IPS-20b (cell line): ENCODE measurements at regions not wholly inside any gene's neighbourhood (a gene's known extent, or its start where the extent isn't known, plus 50 kb on each side); places are given as distances from the start of the nearest gene placed in this dataset.

ENCODE experiments used
- H3K27ac ChIP-seq: one replicate; pipeline ENCODE4 v1.5.1; 2013; ENCODE audit warnings: low read length
- H3K27me3 ChIP-seq: 2 replicates; pipeline ENCODE4 v1.6.1; 2013; ENCODE audit warnings: mild to moderate bottlenecking, low read length, inconsistent platforms; ENCODE audit not compliant: insufficient read depth
- H3K36me3 ChIP-seq: 2 replicates; pipeline ENCODE4 v1.6.1; 2013; ENCODE audit warnings: low read depth, mild to moderate bottlenecking, inconsistent platforms, low read length, moderate library complexity; ENCODE audit not compliant: insufficient read depth
- H3K4me1 ChIP-seq: 2 replicates; pipeline ENCODE4 v1.6.1; 2013; ENCODE audit warnings: mild to moderate bottlenecking, control low read depth, inconsistent platforms, low read length, moderate library complexity; ENCODE audit not compliant: insufficient read depth
- H3K4me3 ChIP-seq: 2 replicates; pipeline ENCODE4 v1.5.1; 2013; ENCODE audit warnings: mild to moderate bottlenecking, low read length, inconsistent platforms
- H3K9ac ChIP-seq: 2 replicates; pipeline ENCODE4 v1.6.1; 2013; ENCODE audit warnings: low read depth, mild to moderate bottlenecking, inconsistent platforms, low read length, moderate library complexity
- H3K9me3 ChIP-seq: 2 replicates; pipeline ENCODE4 v1.6.1; 2013; ENCODE audit warnings: mild to moderate bottlenecking, low read depth, low read length, inconsistent platforms; ENCODE audit not compliant: insufficient read depth

DNA sequence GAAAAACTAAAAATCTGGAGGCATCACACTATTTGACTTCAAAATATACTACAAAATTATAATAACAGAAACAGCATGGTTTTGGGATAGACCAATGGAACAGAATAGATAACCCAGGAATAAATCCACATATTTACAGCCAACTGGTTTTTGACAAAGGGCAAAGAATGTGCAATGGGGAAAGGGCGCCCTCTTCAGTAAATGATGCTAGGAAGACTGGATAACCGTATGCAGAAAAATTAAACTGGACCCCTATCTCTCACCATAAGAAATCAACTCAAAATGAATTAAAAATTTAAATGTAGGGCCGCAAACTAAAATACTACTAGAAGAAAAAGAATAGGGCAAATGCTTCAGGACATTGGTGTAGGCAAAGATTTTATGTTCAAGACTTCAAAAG lies 440.5 kb upstream of the SGCG start:
- H3K27me3 ChIP-seq = no peaks in the 10 kb centered on the region
- H3K4me1 ChIP-seq = no peaks in the 10 kb centered on the region; the same call in 1 of the 2 replicates
- no peak overlapping the region for H3K4me3 ChIP-seq
- no peaks in the 10 kb centered on the region for H3K9me3 ChIP-seq
- H3K9ac ChIP-seq = no peak overlapping the region
- no peak overlapping the region for H3K27ac ChIP-seq
- H3K36me3 ChIP-seq = no peaks in the 10 kb centered on the region

DNA sequence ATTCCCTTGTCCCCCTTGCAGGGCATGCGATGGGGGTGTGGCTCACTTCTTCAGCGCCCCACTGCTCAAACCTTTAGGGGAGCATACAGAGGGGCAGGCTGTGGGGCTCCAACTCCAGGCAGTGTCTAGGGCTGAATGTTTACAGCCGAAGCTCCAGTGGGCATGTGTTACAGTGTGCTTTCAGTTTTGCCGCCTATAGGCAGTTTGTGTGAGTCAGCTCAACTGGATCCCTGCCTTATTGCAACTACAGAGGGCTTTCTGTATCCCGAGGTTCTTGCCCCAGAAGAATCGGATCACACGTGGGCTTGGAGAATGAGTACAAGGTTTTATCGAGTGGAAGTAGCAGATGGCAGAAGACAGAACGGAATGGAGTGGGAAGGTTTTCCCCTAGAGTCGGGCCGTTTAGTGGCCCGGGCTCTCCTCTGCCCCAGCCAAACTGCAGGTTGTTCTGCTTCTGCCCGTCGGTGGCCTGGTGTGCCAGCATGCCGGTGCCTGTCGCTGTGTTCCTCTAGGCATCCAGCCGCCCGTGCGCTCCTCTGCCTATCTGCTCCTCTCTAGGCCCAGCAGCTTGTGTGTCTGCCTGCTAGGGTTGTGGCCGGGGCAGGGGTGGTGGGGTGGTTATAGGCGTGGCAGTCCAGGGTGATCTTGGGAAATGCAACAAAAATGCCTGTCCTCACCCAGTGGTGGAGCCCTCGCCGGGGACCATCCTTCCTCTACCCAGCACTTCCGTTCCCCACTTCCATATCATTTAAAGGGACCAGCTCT lies 435.9 kb upstream of the SGCG start:
- H3K9me3 ChIP-seq = no peaks in the 10 kb centered on the region
- no peak overlapping the region for H3K27ac ChIP-seq
- no peaks in the 10 kb centered on the region for H3K4me1 ChIP-seq
- H3K4me3 ChIP-seq = no peak overlapping the region
- H3K27me3 ChIP-seq = no peaks in the 10 kb centered on the region
- H3K36me3 ChIP-seq = no peaks in the 10 kb centered on the region
- H3K9ac ChIP-seq = no peak overlapping the region

DNA sequence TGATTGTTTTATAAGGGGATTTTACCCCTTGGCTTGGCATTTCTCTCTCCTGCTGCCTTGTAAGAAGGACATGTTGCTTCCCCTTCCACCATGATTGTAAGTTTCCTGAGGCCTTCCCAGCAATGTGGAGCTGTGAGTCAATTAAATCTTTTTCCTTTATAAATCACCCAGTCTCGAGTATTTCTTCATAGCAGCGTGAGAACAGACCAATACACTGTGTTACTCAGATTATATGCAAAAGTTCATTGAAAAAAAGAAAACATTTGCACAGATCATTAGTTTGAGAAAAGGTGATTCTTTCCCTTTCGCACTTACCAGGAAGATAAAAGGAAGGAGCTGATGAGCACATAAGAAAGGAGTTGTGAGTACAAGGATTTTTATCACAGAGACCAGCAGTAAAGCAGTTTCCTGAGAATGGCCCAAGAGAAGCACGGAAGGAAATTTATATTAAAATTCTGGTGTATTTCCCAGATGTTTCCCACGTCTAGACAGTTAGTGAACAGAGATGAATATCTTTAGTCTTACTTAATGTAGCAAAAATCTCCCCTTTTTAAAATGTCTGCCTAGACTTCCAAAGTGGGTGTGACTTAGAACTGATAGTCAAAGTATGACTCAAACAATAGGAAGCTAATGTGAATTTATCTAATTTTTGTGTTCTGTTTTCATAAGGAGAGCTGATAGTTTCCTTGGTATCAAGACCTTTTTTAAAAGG lies 431.8 kb upstream of the SGCG start:
- Histone ChIP-seq H3K27ac (no peak overlapping the region), H3K9me3 (no peaks in the 10 kb centered on the region), H3K36me3 (no peaks in the 10 kb centered on the region), H3K27me3 (no peaks in the 10 kb centered on the region), H3K4me3 (no peak overlapping the region), H3K9ac (no peak overlapping the region), H3K4me1 (no peaks in the 10 kb centered on the region)

DNA sequence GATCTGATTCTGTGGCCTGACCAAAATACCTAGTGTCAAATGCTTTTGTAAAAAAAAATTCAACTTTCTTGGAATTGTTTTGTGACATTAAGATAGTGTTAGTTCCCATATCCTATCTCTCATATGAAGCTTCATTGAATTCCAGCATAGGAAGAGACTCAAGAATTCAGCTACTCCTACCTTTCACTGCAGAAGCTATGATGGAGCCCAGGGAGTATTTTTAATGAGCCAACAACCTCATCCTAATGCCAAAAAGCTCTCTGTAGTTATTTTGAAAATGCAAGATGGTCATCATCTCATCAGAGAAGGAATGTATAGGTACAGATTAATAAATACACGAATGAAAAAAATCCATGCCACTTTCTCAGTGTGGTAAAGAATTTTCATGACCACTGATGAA lies 431.2 kb upstream of the SGCG start:
- no peaks in the 10 kb centered on the region for H3K27me3 ChIP-seq
- H3K4me3 ChIP-seq = no peak overlapping the region
- H3K9me3 ChIP-seq = no peaks in the 10 kb centered on the region
- no peaks in the 10 kb centered on the region for H3K4me1 ChIP-seq
- no peak overlapping the region for H3K27ac ChIP-seq
- no peak overlapping the region for H3K9ac ChIP-seq
- H3K36me3 ChIP-seq = no peaks in the 10 kb centered on the region

DNA sequence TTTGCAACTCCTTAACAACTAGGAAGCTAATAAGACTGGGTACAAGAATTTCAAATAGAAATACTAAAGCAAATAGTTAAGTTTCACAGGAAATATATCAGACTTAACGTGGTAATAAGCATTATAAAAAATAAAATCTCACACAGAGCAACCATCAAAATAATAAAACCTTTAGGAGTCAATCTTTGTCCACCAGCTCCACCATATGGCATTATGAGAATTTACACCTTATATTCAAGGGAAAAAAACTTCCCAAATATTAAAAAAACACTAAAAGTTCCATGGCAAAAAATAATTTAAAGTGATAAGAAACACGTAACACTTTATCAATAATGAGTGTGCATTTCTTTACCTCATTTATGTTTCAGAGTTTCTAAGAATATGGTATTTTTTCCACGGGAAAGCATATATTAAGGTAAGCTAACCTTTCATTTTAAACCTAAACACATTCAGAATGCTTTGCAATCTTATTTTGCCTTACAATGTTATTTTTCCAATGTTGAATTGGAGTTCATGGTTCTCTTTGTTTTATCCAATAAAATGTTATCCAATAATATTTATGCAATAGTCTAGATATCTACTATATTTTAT lies 423.2 kb upstream of the SGCG start:
- no peak overlapping the region for H3K27ac ChIP-seq
- H3K36me3 ChIP-seq = no peaks in the 10 kb centered on the region
- H3K4me1 ChIP-seq = peaks cover 5% of the 10 kb centered on the region
- no peaks in the 10 kb centered on the region for H3K27me3 ChIP-seq
- H3K9ac ChIP-seq = no peak overlapping the region
- H3K4me3 ChIP-seq = no peak overlapping the region
- no peaks in the 10 kb centered on the region for H3K9me3 ChIP-seq

DNA sequence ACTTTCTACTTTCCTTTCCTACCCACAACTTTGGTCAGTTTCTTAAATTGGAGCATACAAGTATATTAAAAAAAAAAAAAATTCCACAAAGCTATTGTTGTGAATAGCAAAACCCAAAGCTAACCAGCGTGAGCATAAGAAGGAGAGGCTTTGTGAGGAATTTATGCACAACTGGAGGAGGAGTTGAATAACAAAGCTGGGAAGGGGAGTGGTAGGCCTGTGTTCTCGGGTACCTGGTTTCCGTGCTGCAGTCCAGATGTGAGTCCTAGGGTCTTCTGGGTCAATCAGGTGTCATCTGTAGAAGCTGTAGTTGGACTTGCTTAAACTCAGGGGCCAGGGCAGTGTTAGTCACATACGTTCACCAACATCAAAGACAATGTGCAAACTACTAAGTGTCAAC lies 422.5 kb upstream of the SGCG start:
- H3K4me3 ChIP-seq = no peak overlapping the region
- no peaks in the 10 kb centered on the region for H3K36me3 ChIP-seq
- H3K4me1 ChIP-seq = peaks cover 5% of the 10 kb centered on the region
- no peaks in the 10 kb centered on the region for H3K9me3 ChIP-seq
- H3K27ac ChIP-seq = no peak overlapping the region
- H3K9ac ChIP-seq = no peak overlapping the region
- no peaks in the 10 kb centered on the region for H3K27me3 ChIP-seq

DNA sequence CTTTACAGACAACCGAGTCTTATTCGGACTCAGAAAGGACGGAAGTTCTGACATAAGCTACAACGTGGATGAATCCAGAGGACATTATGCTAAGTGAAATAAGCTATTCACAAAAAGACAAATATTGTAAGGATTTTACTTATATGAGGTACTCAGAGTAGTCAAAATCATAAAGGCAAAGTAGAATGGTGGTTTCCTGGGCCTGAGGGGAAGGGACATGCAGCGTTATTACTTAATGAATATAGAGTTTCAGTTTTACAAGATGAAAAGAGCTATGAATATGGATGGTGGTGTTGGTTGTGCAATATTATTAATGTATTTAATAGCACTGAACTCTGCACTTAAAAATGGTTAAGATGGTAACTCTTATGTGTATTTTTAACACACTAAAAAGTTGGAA lies 419.1 kb upstream of the SGCG start:
- no peak overlapping the region for H3K27ac ChIP-seq
- peaks cover 5% of the 10 kb centered on the region for H3K4me1 ChIP-seq
- no peaks in the 10 kb centered on the region for H3K27me3 ChIP-seq
- no peak overlapping the region for H3K9ac ChIP-seq
- H3K9me3 ChIP-seq = no peaks in the 10 kb centered on the region
- H3K4me3 ChIP-seq = no peak overlapping the region
- no peaks in the 10 kb centered on the region for H3K36me3 ChIP-seq

DNA sequence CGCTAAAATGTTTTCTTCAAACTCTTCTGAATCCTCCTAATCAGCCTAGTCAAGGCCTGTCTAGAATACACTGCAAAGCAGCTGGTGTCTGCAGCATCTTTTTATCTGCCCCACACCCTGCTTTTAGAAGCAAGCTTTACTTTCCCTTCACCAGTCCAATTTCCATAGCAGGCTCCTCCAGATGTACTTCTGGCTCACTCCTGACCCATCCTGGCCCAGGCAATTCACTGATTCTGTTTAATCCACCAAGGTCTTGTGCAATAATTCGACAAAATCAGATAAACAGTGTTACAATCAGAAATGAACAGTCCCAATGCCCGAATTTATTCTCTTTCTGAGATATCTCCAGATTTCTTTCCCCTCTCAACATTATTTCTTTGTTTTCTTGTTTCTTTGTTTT lies 415.2 kb upstream of the SGCG start:
- H3K4me1 ChIP-seq = no peaks in the 10 kb centered on the region
- H3K9me3 ChIP-seq = no peaks in the 10 kb centered on the region
- no peaks in the 10 kb centered on the region for H3K27me3 ChIP-seq
- no peaks in the 10 kb centered on the region for H3K36me3 ChIP-seq
- no peak overlapping the region for H3K9ac ChIP-seq
- no peak overlapping the region for H3K4me3 ChIP-seq
- no peak overlapping the region for H3K27ac ChIP-seq

DNA sequence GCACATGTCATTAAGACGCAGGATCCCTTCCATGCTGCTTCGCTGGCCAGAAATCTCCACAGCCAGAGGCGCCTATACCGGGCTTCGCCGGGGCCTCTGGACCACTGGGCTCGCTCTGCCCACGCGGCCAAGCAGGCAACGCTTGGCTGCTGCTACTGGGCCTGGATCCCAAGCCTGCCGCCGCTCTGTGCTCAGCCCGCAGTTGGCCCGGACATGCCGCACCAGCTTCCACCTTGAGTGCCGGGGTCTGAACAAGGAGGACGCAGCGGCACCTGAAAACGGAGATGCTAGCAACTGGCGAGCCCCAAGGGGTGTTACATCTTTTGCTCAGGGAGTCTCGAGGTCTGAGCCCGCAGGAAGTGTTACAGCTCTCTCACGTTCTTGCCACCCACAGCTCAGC lies 409.9 kb upstream of the SGCG start:
- H3K36me3 ChIP-seq = no peaks in the 10 kb centered on the region
- no peak overlapping the region for H3K27ac ChIP-seq
- H3K9ac ChIP-seq = no peak overlapping the region
- no peaks in the 10 kb centered on the region for H3K27me3 ChIP-seq
- no peak overlapping the region for H3K4me3 ChIP-seq
- H3K9me3 ChIP-seq = no peaks in the 10 kb centered on the region
- no peaks in the 10 kb centered on the region for H3K4me1 ChIP-seq

DNA sequence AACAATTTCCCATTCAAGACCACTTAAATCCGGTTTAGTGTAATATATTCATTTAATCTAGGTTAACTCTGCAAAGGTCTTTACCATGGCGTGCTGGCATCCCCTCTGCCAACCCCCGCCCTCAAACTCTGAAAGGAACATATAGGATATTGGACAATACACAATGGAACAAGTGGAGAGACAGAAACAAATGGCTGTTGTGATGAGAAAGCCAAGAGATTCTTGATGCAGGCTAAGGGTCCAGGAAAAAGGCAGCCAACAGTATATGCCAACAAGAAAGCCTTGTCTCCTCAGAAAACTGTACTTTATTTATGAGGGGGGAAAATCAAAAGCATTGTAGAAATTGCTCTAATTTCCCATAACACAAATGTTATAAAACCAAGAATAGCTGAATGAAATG lies 407.3 kb upstream of the SGCG start:
- Histone ChIP-seq H3K4me1 (no peaks in the 10 kb centered on the region), H3K36me3 (no peaks in the 10 kb centered on the region), H3K9me3 (no peaks in the 10 kb centered on the region), H3K27ac (no peak overlapping the region), H3K9ac (no peak overlapping the region), H3K27me3 (no peaks in the 10 kb centered on the region), H3K4me3 (no peak overlapping the region)

DNA sequence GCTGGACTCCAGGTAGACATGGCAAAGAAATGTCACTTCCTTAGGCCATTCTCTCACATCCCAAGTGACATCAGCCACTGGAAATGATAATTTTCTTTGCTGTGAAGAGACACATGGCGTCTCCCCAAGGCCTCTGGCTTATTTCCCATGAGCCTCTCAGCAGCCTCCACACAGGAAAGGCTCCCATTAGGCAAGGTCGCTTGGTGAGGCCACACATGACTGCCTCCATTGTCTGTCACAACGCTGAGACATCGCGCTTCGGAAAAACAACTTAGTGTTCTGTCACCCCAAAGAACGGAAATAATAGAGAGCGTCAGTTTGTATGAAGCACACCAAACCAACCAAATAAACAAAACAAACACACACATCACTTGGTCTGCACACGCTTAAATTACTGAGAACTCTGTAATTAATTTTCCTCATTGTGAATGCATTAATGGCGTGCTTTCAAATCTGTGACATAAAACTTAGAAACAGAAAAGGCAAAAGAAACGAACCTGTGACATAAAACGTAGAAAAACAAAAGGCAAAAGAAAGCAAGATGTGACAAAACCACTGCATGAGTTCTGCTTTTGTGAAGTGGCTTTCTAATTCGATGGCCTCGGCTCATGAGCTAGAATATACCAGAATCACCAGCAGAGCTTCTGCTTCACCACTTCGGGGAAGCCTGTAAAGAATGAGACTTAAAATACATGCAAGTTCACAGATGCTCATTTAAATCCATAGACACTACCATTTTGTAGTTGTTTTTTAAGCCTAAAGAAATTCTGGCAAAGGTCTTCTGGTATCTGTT lies 404.2 kb upstream of the SGCG start:
- Histone ChIP-seq H3K27ac (no peak overlapping the region), H3K36me3 (no peaks in the 10 kb centered on the region), H3K4me3 (no peak overlapping the region), H3K9me3 (no peaks in the 10 kb centered on the region), H3K9ac (no peak overlapping the region), H3K27me3 (no peaks in the 10 kb centered on the region), H3K4me1 (no peaks in the 10 kb centered on the region)
